Type B pancreatic cell (in vitro differentiated cells): ENCODE measurements at regions not wholly inside any gene's neighbourhood (a gene's known extent, or its start where the extent isn't known, plus 50 kb on each side); places are given as distances from the start of the nearest gene placed in this dataset.

ENCODE experiments used
- DNase-seq: peaks from one replicate; pipeline ENCODE4 v3.0.0; 2021; ENCODE audit warnings: mixed read lengths; ENCODE audit not compliant: unreplicated experiment; ENCODE audit errors: extremely low spot score
- H3K27ac Mint-ChIP-seq: 2 replicates; pipeline ENCODE4 v1.8.0; 2021; ENCODE audit warnings: mild to moderate bottlenecking, mixed read lengths
- H3K27me3 Mint-ChIP-seq: 2 replicates; pipeline ENCODE4 v1.8.0; 2021; ENCODE audit warnings: mixed read lengths
- H3K36me3 Mint-ChIP-seq: 2 replicates; pipeline ENCODE4 v1.8.0; 2021; ENCODE audit warnings: mixed read lengths
- H3K4me1 Mint-ChIP-seq: one replicate; pipeline ENCODE4 v1.8.0; 2021; ENCODE audit warnings: mixed read lengths; ENCODE audit not compliant: unreplicated experiment
- H3K4me3 Mint-ChIP-seq: 2 replicates; pipeline ENCODE4 v1.8.0; 2021; ENCODE audit warnings: mild to moderate bottlenecking, mixed read lengths
- H3K9me3 Mint-ChIP-seq: 2 replicates; pipeline ENCODE4 v1.8.0; 2021; ENCODE audit warnings: mixed read lengths
- TF ChIP-seq, protein P1 (sequence below): fragments of 200-600 bp; sonication (generic); conservative IDR thresholded peaks from 2 replicates; pipeline ENCODE4 v1.5.0; 2021; ENCODE audit warnings: antibody characterized with exemption, mild to moderate bottlenecking

GRCh38 chr4:137075586-137075985 lies 456.7 kb downstream of the PCDH18 start:
- no peaks in the 10 kb centered on the region for H3K4me1 Mint-ChIP-seq
- no peak for DNase-seq
- TF ChIP-seq, protein P1, sequence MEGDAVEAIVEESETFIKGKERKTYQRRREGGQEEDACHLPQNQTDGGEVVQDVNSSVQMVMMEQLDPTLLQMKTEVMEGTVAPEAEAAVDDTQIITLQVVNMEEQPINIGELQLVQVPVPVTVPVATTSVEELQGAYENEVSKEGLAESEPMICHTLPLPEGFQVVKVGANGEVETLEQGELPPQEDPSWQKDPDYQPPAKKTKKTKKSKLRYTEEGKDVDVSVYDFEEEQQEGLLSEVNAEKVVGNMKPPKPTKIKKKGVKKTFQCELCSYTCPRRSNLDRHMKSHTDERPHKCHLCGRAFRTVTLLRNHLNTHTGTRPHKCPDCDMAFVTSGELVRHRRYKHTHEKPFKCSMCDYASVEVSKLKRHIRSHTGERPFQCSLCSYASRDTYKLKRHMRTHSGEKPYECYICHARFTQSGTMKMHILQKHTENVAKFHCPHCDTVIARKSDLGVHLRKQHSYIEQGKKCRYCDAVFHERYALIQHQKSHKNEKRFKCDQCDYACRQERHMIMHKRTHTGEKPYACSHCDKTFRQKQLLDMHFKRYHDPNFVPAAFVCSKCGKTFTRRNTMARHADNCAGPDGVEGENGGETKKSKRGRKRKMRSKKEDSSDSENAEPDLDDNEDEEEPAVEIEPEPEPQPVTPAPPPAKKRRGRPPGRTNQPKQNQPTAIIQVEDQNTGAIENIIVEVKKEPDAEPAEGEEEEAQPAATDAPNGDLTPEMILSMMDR: no peak
- no peaks in the 10 kb centered on the region for H3K36me3 Mint-ChIP-seq
- H3K27me3 Mint-ChIP-seq: no peaks in the 10 kb centered on the region
- H3K9me3 Mint-ChIP-seq: no peaks in the 10 kb centered on the region
- H3K27ac Mint-ChIP-seq: no peak overlapping the region
- H3K4me3 Mint-ChIP-seq: no peak overlapping the region

DNA sequence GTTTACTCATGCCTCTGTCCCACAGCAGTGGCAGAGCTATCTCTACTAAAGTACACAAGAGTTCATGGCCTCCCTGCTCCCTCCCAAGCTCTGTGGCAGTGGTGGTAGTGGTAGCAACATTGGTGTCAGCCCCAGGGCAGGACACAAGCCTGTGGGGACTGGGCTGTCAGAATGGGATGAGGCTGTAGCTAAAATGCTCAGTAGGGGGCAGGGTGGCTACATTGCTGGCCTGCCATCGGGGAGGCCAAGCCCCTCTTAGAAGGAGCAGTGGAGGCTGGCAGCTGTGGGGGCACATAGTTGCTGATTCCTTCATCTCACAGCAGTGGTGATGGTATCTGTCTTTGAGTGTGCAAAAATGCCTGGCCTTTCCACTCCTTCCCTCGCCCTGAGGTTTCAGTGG lies 461.7 kb downstream of the PCDH18 start:
- Mint-ChIP-seq H3K4me3 (no peak overlapping the region), H3K27ac (no peak overlapping the region), H3K36me3 (no peaks in the 10 kb centered on the region), H3K27me3 (no peaks in the 10 kb centered on the region), H3K4me1 (no peaks in the 10 kb centered on the region), H3K9me3 (no peaks in the 10 kb centered on the region)
- TF ChIP-seq, protein P1: no peak
- no peak for DNase-seq

DNA sequence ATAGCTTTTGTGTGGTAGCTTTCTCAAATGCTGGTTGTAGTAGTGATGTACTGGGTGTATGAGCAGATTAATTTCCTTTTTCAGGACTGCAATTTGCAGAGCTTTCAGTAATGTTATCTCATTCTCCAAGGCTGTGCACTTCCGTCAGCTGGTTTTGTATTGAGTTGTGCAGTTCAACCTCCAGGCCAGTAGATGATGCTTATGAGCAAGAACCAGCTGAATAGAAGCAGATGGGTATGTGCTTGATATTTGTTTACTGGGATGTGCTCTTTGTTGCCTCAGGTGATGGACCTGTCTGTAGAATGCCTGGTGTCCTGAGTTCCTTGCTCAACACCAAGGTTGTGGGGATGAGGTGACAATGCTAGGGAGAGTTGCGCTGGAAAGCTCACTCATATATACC lies 462.8 kb downstream of the PCDH18 start:
- no peak overlapping the region for H3K27ac Mint-ChIP-seq
- no peak overlapping the region for H3K4me3 Mint-ChIP-seq
- TF ChIP-seq, protein P1: peak; percentile 17
- H3K36me3 Mint-ChIP-seq: no peaks in the 10 kb centered on the region
- no peaks in the 10 kb centered on the region for H3K9me3 Mint-ChIP-seq
- no peaks in the 10 kb centered on the region for H3K4me1 Mint-ChIP-seq
- H3K27me3 Mint-ChIP-seq: no peaks in the 10 kb centered on the region
- DNase-seq: no peak

DNA sequence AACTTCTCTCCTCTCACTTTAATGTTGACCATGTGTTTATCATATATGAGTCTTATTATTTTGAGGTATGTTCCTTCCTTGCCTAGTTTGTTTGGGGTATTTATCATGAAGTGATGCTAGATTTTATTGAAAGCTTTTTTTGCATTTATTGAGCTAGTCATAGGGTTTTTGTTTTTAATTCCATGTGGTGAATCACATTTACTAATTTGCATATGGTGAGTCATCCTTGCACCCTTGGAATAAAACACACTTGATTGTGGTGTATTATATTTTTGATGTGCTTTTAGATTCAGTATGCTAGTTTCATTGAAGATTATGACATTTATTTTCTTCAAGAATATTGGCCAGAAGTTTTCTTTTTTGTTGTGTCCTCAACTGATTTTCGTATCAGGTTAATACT lies 464.6 kb downstream of the PCDH18 start:
- H3K36me3 Mint-ChIP-seq: no peaks in the 10 kb centered on the region
- H3K27ac Mint-ChIP-seq: no peak overlapping the region

DNA sequence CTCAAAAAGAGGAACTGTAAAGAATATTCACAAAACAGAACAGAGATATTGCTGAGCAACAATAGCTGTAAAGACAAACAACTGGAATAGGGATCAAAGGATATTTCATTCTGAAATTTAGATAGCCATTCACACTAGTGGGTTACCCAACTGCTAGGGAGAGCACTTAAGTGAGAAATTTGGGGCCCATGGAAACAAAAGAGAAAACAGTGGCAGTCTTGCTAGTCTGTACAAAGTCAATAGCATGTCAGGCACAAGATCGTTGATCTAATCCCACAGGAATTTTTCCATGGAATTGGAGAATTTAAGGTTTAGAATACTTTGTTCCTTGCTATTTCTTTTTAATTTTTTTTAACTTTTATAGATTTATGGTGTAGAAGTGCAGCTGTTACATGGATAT lies 467.0 kb downstream of the PCDH18 start:
- Mint-ChIP-seq H3K4me1 (no peaks in the 10 kb centered on the region), H3K36me3 (no peaks in the 10 kb centered on the region), H3K27ac (no peak overlapping the region), H3K4me3 (no peak overlapping the region), H3K9me3 (no peaks in the 10 kb centered on the region), H3K27me3 (no peaks in the 10 kb centered on the region)
- no peak for DNase-seq
- TF ChIP-seq, protein P1: no peak

More for the DNA sequence above, 464.6 kb downstream of the PCDH18 start:
- Mint-ChIP-seq H3K4me3 (no peak overlapping the region), H3K4me1 (no peaks in the 10 kb centered on the region), H3K9me3 (no peaks in the 10 kb centered on the region), H3K27me3 (no peaks in the 10 kb centered on the region)
- TF ChIP-seq, protein P1: no peak
- DNase-seq: no peak

GRCh38 chr4:137063961-137064360 lies 468.3 kb downstream of the PCDH18 start:
- H3K27me3 Mint-ChIP-seq: no peaks in the 10 kb centered on the region
- H3K9me3 Mint-ChIP-seq: no peaks in the 10 kb centered on the region
- TF ChIP-seq, protein P1: no peak
- H3K4me3 Mint-ChIP-seq: no peak overlapping the region
- no peak for DNase-seq
- no peaks in the 10 kb centered on the region for H3K4me1 Mint-ChIP-seq
- H3K36me3 Mint-ChIP-seq: no peaks in the 10 kb centered on the region
- H3K27ac Mint-ChIP-seq: no peak overlapping the region
